ENCODE measurements at regions not wholly inside any gene's neighbourhood (a gene's known extent, or its start where the extent isn't known, plus 50 kb on each side); places are given as distances from the start of the nearest gene placed in this dataset.
"Not testable (repeated sequence)": the region's sequence is repeated elsewhere in the genome, so short reads cannot be mapped to it uniquely, and the experiment has no call there.

DNA sequence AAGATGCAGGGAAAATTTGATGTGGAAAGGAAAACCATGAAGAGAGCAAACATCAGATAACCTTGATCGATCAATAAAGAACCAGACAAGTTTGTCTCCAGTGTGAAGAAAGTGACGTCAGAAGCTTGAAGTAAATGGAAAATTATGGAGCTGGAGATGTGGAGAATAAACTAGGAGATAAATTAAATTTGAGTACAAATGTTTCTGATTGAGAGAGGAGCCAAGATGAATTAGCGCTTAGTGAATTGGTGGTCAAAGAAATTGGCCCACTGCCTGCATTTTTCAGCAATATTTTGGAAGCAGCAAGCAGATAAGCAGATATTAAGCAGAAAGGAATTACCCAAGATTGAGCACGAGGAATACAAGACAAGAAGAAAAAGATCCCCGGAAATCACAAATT lies 567.3 kb upstream of the ZNF385D start:
- DNase-seq (ENCODE audit: low spot score), result no peak

DNA sequence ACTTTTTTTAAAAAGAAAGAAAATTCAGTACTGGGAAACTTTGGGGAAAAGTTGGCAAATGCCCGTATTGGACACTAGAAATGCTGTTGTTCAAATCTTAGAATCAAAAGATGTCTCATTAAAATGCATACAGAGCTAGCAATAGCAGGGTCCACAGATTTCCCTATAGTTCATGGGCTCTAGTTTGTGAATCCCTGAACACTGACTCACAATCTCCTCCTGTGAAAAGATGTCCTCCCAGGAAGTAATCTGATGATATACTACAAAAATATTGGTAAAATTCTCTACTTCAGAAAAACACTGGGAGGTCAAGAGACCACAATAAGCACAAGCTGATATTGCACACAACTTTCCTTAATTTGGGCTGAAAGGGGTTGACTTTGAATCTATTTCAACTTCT lies 568.4 kb upstream of the ZNF385D start:
- DNase-seq (ENCODE audit: low spot score), result no peak

DNA sequence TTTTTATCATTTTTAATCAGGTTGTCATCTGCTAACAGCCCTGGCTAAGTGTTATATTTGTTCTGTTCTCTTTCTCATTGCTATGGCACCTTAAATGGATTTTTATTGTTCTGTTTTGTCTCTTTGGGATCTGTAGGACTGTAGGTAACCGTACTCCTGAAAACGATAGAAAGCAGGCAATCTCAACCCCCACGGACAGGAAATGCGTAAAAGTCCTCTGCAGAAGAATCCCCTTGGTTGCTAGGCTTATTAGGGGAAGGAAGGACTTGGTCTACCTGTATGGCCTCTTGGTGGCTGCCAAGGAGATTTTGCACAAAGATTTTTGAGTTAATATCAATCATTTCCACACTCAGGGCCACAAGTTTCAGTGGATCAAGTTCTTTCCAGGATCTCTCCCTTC lies 571.9 kb upstream of the ZNF385D start:
- DNase-seq (ENCODE audit: low spot score), result no peak

DNA sequence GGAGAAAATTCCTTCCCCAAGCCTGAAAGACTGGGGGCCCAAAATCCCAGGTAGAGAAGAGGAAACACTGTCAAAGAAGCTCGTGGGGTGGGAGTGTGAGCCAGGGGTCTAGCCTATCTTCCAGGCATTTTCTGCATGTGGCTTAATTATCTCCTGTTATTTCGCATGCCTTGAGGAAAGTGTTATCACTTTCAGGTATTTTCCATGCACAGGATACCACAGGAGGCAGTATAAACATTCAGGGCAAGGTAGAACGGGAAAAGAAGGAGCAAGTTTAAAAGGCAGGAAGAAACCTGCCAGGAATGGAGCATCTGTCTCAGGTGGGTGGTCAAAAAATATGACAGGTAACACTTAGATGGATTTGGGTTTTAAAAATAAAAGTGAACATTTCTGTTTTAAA lies 575.3 kb upstream of the ZNF385D start:
- DNase-seq (ENCODE audit: low spot score), result no peak

DNA sequence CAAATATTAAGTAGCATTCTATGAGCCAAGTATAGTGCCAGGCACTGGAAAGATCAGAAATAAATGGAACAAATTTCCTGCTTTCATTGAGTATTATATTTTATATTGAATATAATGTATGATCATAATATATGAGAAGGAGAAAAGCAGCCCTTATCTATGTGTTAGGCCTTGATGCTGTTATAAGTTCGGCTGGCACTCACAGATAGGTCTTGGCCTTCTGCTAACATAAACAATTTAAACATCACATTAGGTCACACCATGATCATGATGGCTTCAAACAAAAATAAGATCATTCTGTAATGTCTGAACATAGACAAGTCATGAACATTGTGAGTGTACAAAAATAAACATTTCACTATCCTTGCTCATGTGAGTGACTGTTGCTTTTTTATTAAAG lies 584.0 kb upstream of the ZNF385D start:
- DNase-seq (ENCODE audit: low spot score), result no peak

DNA sequence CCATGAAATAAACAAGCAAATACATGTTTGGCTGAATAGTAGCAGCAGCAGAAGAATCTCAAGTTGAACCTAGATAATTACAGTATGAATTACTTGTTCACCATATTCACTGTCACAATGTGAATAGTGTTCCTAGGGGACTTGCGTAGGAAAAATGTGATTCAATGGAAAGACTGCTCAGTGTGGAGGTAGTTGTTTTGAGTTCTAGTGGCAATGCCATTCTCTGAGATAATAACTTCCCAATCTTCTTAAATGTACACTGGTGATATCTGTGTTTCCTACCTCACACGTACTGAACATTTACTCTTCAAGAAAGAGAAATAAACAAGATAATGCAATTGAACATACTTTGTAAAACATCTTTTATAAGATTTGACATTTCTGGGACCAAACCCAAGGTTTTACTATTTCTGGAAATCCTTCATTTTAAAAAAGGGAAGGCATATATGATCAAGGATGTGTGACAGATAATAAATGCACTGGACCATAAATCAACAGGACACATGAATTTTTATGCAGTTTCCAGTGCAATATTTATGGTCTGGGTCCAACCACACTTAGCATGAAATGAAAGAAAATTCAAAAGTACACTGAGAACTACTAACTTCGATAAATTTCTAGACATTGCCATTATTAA lies 598.3 kb upstream of the ZNF385D start:
- no peak for DNase-seq (ENCODE audit: low spot score)

DNA sequence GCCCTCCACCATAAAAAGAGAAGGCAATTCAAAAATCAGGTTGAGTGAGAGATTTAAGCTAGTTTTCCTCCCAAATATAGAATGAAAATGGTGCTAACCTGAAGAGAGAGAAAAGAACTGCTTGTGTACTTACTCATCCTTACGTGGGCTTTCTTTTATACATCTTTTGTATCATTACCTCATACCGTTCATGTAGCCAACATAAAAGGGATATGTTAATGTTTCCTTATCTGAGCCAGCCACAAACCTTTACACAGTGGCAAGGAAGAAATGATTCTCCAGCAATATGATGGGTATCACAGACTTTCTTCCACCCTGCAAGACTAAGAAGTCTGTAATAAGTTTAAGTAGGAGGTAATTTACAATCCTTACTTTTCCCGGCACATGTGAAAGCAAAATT lies 600.8 kb upstream of the ZNF385D start:
- DNase-seq (ENCODE audit: low spot score), result no peak

DNA sequence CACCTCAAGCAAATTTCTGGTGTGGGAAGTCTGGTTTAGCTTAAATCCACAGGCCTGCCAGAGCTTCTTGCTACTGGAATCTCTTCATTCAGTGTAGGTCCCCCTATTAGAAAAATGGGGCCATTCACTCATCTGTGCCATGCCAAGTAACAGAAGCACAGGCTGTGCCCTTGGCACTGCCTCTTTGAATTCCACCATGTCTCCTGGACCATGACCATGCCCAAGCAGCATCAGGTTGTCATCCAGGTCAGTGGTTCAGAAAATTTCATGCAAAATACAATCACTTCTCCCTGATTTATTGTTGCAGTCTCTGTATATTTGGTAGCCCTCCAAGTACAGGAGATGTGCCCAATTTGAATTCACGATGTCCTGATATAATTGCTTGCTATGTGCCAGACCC lies 602.1 kb upstream of the ZNF385D start:
- no peak for DNase-seq (ENCODE audit: low spot score)

DNA sequence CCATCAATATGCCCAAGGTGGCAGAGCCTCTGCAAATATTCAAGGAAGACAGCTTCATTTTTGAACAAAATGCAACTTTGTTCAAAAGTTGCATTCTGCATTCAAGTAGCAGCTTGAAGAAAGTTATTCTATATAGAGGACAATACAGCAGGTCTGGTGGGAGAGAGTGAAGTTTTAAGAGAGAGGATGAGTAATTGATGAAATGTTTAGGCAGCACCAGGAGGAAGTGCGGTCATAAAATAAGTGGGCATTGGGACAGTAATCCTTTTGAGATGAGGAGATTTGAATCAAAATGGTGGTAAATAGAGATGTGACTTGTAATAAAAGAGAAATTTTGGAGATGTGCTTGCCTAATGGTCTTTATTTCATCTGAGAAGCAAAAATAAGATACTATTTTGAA lies 607.3 kb upstream of the ZNF385D start:
- DNase-seq (ENCODE audit: low spot score), result no peak

DNA sequence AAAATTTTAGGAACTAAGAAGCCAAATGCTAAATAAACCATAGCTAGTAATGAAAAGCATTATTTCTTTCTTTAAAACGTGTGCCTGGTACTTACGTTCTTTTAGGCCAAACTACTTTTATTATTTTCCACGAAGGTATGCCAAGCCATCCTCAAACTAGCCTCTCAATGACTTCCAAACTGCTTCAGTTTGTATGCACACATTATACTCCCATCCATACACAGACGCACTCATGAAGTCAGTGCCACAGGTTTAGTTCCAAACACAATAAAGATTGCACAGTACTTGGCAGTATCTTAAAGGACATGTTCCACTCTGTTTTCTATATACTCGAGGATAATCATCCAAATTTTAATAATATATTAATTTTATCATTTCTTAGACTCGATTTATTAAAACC lies 609.2 kb upstream of the ZNF385D start:
- DNase-seq (ENCODE audit: low spot score), result no peak

DNA sequence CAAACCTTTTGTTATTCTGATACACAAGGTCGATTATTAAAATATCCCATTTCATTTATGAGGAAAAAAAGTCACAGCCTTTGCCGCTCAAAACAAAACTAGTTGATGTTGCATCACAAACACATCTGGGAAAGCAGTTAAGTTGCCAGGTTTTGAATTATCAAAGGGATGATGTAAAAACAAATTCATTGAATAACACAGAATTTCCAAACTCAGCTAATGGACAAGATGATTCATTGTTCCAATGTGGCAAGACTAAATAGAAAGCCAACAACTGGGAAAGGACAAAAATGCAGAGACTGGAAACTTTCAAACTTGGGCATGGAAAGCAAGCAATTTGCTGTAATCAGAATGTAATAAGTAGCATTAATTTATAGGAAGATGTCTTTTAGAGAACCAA lies 610.0 kb upstream of the ZNF385D start:
- DNase-seq (ENCODE audit: low spot score), result no peak

DNA sequence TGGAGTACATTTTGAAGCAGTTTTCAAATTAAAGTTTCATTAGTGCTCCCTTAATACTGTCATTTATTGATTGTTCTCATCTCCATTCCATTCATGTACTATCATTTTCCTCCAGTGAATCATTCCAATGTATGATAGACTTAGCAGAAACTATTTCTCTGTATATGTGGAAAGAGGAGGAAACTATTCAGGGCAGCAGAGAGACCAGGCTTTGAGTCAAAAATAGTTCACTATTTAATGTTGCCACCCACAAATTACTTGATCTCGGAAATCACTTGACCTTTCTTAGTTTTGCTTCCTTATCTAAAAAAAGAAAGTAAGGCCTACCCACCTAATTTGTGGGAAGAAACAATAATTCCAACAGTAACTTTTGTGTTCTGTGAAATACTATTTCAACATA lies 610.5 kb upstream of the ZNF385D start:
- DNase-seq (ENCODE audit: low spot score), result no peak

DNA sequence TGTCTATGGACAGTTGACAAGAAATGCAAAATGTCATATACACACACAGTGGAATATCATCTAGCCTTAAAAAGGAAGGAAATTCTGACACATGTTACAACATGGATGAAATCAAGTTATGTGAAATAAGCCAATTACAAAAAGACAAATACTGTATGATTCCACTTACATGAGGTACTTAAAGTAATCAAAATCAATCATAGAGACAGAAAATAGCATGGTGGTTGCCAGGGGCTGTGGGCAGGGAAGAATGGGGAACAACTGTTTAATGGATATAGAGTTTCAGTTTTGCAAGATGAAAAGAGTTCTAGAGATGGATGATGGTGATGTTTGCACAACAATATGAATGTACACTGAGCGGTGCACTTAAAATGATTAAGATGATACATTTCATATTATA lies 613.8 kb upstream of the ZNF385D start:
- DNase-seq (ENCODE audit: low spot score), result no peak

DNA sequence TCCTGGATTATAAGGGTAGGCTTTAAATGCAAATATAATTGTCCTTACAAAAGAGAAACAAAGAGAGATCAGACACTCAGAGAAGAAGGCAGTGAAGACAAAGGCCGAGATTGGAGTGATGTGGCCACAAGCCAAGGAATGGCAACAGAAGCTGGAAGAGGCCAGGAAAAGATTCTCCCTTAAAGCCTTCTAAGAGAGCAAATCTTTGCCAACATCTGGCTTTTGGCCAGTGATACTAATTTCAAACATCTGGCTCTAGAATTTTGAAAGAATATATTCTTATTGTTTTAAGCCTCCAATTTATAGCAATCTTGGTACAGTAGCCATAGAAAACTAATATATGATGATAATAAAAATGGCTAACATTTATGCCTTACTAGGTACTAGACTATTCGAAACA lies 615.8 kb upstream of the ZNF385D start:
- DNase-seq (ENCODE audit: low spot score), result no peak

DNA sequence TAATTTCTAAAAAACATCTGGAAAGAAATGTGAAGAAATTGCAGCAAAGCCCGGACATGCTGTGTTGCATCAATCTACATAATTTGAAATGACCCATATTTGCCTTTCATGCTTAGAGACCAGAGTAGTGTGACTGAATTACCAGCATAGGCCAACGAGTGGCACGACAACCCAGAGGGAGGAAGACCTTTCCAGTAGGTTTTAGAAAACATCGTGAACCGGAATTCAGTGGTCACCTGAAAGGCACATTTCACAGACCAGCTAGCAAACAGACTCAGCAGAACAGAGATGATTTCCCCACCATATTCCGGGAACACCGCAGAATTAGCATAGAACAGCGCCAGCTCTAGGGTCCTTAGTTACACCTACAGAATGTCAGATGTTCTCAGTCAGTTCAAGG lies 620.0 kb upstream of the ZNF385D start:
- DNase-seq (ENCODE audit: low spot score), result no peak

DNA sequence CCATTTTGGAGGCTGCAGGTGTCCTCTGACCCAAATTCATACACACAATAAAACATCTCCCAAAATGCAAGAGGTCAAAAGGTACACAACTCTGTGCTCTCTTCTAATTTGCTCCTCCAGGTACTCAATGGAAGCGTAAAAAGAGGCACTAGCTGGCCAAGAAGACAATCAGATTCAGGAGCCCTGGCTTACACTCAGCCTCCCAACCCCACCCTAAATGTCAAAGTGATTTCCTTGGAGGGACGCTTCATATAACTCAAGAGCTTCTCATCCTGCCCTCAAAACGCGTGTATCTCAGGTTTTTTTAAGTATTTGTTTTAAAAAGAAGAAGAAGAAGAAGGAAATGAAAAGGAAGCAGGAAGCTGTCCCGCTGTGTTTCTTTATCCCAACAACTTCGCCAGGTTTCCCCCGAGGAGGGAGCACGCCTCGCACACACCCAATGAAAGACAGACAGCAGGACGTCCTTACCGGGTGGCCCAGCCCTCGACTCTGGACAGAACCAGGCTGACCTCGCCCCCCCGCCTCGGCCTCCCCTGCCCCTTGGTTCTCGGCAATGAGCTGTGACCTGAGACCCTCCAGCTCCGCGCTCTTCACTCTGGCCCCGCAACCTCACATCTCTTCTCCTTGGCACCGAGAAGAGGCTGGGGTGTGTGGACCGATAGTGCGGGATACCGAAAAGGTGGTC lies 620.7 kb upstream of the ZNF385D start:
- DNase-seq (ENCODE audit: low spot score), result peak; percentile 42

DNA sequence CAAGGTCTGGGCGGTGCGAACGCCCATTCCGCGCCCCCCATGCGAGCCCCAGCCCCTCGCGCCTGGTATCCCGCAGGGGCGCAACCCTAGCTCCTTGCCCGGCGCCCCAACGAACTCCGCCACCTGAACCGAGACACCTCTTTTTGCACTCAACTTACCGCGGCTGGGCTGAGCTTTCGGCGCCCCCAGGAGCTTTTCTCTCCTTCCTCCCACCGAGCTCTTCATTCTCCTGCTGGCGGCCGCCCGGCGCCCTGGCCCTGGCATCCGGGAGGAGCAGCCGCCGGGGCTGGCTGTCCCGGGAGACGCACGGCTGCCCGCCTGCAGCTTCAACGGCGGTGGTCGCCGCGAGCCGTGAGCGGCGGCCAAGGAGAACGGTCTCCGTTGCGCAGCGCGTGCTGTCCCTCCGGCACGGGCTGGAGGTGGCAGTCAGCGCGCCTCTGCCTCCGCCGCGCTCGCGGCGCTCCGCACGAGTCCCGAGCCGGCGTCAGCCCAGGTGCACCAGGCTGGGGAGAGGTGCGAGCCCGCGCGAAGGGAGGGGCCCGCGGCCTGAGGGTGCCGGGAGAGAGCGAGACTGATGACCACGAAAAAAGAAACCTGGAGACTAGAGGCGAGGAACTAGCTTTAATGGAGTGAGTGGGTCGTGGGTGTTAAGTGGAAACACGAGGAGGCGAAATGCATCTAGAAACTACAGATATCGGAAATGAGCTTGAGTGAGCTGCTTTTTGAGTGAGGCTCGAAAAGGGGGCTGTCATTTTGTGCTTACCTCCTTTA lies 621.5 kb upstream of the ZNF385D start:
- no peak for DNase-seq (ENCODE audit: low spot score)

DNA sequence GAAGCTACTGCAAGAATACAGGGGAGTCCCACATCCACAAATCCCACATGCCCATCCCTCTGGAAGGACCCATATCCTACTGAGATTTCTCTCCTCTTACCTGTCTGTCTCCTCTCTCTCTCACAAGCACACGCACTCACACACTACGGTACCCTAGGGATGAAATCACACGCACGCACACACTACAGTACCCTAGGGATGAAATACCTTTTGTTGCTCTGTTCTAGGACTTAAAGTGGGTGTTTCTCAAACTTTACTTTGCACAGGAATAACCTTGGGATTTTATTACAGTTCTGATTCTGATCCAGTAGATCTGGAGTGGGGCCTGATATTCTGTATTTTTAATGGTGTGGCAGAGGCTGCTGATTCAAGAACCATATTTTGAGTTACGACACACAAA lies 622.2 kb upstream of the ZNF385D start:
- DNase-seq (ENCODE audit: low spot score), result no peak

DNA sequence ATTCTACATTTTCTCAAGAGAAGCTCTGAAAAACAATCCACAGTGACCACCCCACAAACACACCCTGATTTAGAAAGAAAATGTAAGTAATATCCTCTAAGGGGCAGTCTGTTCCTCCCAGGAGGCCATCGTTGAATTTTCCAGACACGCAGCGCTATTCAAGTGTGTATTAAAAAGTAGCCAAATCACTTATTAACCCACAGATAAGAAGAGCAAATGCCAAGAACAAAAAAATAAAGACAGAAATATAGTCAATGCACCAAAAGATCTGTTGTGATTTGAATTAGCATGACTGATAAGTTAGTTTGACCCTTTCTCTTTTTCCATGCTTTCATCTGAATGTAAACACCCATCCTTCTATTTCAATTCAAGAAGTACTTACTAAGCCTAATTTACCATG lies 622.8 kb upstream of the ZNF385D start:
- no peak for DNase-seq (ENCODE audit: low spot score)

DNA sequence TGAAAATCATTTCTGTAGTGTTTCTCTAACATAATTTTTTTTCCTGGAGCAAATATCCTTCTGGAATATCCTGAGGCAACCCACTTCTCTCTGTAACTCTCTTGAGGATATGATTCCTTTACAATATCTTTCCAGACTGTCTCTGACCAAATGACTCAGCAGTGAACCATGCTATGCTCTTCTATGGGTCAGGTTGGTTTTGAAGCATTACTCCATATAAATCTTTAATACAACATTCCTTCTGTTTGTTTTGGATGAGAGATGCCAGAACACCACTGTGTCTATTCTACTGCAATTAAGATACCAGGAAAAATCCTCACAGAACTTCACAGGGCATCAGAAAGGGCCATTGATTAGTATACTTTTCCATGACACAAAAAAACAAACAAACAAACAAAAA lies 626.4 kb upstream of the ZNF385D start:
- no peak for DNase-seq (ENCODE audit: low spot score)

DNA sequence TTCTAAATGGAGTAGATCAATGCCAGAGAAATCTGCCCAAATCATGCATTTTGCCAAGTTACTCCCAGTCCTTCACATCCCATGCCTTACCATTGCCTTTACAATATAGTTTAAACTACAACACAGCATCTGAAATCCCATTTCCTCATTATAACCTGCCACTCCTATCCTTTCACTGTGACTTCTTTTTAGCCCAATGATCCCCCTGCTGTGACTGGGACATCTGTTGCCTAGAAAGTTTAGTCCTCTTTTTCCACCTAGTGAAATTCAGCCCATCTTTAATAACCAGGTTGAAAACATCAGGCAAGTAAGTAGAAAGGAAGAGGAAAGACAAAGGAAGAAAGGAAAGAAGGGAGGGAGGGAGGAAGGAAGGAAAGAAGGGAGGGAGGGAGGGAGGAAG lies 627.9 kb upstream of the ZNF385D start:
- no peak for DNase-seq (ENCODE audit: low spot score)

DNA sequence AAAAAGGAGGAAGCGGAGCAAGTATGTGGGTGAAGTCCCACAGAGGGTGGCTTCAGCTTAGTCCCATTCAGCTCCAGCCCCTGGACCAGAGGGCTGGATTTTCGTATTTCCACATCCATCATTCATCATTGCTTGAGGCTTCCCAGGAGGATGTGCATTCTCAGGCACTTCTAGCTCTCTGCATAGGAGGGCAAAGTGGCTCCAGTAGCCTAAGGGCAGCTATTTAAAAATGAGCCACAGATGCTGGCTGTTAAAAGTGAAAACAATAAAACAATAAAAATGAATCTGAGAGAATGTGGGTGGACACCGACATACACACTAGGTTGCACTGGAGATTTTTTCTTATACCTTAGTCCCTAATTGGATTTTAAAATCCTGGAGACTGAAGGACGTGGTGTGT lies 629.2 kb upstream of the ZNF385D start:
- DNase-seq (ENCODE audit: low spot score), result no peak

DNA sequence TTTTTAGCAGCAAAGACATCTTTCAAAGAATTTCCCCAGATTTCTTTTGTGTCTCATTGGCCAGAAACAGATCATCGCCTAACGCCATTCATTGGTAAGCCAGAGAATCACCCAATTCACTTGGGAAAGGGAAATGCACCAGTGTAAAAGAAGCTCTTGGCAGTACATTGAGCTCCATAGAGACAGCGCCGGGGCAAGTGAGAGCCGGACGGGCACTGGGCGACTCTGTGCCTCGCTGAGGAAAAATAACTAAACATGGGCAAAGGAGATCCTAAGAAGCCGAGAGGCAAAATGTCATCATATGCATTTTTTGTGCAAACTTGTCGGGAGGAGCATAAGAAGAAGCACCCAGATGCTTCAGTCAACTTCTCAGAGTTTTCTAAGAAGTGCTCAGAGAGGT lies 630.6 kb upstream of the ZNF385D start:
- DNase-seq (ENCODE audit: low spot score), result not testable (repeated sequence)
